ENCODE measurements at regions not wholly inside any gene's neighbourhood (a gene's known extent, or its start where the extent isn't known, plus 50 kb on each side); places are given as distances from the start of the nearest gene placed in this dataset.

DNA sequence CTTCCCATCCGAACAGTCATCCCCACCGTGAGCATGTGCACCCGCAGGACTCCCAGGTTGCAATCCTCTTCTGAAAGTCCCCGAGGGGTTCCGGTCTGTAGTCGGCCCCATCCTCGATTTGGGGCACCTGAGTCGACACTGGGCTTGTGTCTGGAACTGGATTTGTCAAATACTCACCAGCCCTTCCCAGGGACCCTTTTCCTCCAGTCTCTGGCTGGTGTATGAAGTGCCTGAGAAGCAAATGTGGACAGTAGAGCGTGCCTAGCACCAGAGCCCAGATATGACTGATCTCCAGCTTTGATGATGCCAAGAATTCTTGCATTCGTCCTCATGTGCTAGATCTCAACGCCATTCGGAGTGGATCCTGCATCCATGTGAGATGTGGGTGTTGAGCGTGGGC, 132.5 kb upstream of the ADARB2 start:
- no peak for DNase-seq (ENCODE audit: extremely low read depth, low read depth)
- TF ChIP-seq, protein P1, sequence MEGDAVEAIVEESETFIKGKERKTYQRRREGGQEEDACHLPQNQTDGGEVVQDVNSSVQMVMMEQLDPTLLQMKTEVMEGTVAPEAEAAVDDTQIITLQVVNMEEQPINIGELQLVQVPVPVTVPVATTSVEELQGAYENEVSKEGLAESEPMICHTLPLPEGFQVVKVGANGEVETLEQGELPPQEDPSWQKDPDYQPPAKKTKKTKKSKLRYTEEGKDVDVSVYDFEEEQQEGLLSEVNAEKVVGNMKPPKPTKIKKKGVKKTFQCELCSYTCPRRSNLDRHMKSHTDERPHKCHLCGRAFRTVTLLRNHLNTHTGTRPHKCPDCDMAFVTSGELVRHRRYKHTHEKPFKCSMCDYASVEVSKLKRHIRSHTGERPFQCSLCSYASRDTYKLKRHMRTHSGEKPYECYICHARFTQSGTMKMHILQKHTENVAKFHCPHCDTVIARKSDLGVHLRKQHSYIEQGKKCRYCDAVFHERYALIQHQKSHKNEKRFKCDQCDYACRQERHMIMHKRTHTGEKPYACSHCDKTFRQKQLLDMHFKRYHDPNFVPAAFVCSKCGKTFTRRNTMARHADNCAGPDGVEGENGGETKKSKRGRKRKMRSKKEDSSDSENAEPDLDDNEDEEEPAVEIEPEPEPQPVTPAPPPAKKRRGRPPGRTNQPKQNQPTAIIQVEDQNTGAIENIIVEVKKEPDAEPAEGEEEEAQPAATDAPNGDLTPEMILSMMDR (IDR thresholded peaks at IDR 0.05; ENCODE audit: low read depth, low read length): no peak

DNA sequence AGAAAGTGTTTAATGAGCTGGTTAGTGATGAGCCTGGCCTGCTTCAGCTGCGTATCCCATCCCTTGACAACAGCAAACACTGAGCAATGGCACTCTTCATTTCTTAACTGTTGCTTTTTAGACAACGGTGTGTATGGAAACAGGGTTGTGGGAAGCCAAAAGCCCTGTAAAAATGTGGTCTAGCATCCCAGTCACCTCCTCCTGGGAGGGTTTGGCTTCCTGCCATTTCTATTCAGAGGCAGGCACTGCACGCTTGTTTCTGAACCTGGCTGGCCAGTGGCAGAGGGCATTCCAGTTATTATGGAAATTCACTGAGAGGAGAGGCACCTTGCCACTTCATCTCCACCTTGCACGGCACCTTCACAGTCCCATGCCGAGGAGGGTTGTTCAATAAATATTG, 123.0 kb upstream of the ADARB2 start:
- no peak for DNase-seq (ENCODE audit: extremely low read depth, low read depth)
- TF ChIP-seq, protein P1 (IDR thresholded peaks at IDR 0.05; ENCODE audit: low read depth, low read length): no peak

DNA sequence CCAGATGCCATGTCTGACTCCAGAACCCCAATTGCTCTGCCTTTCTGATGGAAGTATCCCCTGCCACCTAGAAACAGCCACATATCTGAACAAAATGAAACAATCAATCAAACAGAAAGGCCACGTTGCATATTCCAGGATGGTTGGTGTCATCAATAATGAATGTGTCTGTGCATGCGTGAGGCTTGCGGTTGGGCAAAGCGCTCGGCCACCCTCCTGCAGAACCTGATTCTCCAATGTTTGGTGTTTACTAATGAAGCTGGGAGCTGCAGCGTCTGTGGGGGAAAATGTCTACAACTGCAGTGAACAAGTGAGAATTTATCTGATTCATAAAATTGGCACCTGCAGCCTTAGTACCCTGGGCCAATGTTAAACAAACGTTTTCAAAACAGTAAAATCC, 121.2 kb upstream of the ADARB2 start:
- TF ChIP-seq, protein P1 (IDR thresholded peaks at IDR 0.05; ENCODE audit: low read depth, low read length): no peak
- no peak for DNase-seq (ENCODE audit: extremely low read depth, low read depth)

DNA sequence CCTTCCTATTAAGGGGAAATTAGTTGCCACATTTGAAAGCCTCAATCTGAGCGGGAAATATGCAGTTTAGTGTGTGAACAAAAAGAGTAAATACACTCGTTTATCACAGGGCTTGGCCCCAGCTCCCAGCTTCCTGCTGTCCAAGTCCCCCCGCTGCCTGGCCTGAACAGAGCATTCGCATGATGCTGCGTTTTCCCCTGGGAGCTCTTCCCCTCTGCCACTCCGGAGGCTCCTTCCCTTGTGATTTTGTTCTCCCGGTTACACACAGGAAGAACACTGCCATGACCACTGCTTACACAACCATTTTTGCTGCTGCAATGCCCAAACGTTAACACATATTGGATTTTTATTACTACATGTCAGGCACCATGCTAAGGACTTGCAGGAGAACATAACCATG, 120.7 kb upstream of the ADARB2 start:
- TF ChIP-seq, protein P1 (IDR thresholded peaks at IDR 0.05; ENCODE audit: low read depth, low read length): no peak
- no peak for DNase-seq (ENCODE audit: extremely low read depth, low read depth)

DNA sequence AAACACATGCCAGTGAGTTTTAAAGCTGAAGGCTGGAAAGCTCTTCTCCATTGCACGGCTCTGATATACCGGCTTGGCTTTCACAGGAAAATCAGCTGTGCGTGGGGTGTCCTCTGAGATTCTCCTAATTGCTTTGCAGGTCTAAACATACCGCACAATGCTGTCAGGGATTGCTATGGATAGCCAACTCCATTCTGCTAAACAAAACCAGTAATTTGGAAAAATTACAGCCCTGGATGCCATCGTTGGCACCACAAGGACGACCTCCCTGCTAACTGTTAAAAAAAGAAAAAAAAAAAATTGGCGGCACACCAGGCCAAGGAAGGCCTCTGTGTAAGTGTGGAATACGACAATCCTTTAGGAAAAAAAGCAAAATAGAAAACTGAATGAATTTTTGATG, 118.6 kb upstream of the ADARB2 start:
- TF ChIP-seq, protein P1 (IDR thresholded peaks at IDR 0.05; ENCODE audit: low read depth, low read length): no peak
- DNase-seq (ENCODE audit: extremely low read depth, low read depth): no peak

DNA sequence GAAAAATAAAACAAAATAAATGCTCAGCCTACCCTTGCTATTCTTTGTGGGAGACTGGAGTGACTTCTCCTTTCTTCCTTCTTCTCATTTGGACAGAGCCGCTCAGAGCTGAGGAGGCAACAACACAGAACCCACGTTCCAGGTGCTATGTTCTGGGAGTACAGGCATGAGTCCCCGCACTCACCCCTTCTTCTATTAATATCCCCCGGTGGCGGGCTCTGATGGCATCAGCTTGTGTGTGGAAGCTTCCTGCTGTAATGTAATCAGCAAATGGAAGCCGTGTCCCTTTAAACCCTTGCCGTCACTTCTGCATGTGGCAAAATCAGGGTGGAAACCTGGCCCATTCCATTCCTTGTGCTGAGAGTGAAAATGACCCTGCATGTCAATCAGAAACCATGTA, 116.9 kb upstream of the ADARB2 start:
- no peak for DNase-seq (ENCODE audit: extremely low read depth, low read depth)
- TF ChIP-seq, protein P1 (IDR thresholded peaks at IDR 0.05; ENCODE audit: low read depth, low read length): no peak

DNA sequence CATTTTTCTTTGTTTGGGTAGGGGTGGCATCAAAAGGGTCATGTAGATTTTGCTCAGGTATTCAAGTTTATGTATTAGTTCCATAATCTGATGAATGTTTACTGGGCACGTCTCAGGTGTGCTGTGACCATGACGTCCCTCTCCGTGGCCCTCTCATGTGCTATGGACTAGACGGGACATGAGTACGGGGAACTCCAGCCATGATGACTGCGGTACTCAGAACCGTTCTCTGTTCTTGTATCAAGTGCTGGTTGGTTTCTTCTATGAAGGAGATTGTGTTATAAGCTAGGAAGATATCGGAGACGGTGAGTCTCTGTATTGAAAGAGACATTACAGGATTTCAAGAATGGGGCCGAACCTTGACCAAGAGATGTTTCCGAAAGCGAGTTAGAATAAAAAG, 116.5 kb upstream of the ADARB2 start:
- TF ChIP-seq, protein P1 (IDR thresholded peaks at IDR 0.05; ENCODE audit: low read depth, low read length): no peak
- DNase-seq (ENCODE audit: extremely low read depth, low read depth): no peak
